Pancreas (tissue), 10 donors: ENCODE measurements at regions not wholly inside any gene's neighbourhood (a gene's known extent, or its start where the extent isn't known, plus 50 kb on each side); places are given as distances from the start of the nearest gene placed in this dataset.

Experiments used
- ATAC-seq, 4 donors: fragments of 200-7000 bp; cut with Tn5 transposase; one replicate each; pipeline versions ENCODE4 v1.8.0 to v1.9.1; 2020; ENCODE audit warnings: mild to moderate bottlenecking in 4 of 4, moderate library complexity in 4 of 4
- DNase-seq, 6 donors: peaks; one replicate each; pipeline ENCODE4 v3.0.0-alpha.2; 2020
- FAIRE-seq: peaks from 2 replicates; lab custom pipeline; 2012; peaks lifted over from hg19 to GRCh38; lab: Jason Lieb, UNC
- H3K27ac ChIP-seq, 4 donors: fragments of 200-600 bp; sonication (generic); 1 replicate in 3 of 4; 2 replicates in 1 of 4; pipeline versions ENCODE4 v1.5.0 to v1.8.0; 2020
- H3K27me3 ChIP-seq, 4 donors: fragments of 200-600 bp; one replicate each; pipeline ENCODE4 v1.8.0; 2021
- H3K36me3 ChIP-seq, 3 donors: fragments of 200-600 bp; sonication (generic) in 1 of 3; one replicate each; pipeline versions ENCODE4 v1.5.0 to v1.8.0; 2020 to 2021
- H3K4me1 ChIP-seq, 3 donors: fragments of 200-600 bp; one replicate each; pipeline ENCODE4 v1.8.0; 2021
- H3K4me3 ChIP-seq, 4 donors: fragments of 200-600 bp; sonication (generic) in 2 of 4; one replicate each; pipeline versions ENCODE4 v1.5.0 to v1.8.0; 2020 to 2021
- H3K9me3 ChIP-seq, 4 donors: fragments of 200-600 bp; one replicate each; pipeline ENCODE4 v1.8.0; 2021
- CTCF ChIP-seq, 4 donors: fragments of 200-600 bp; sonication (generic) in 3 of 4; IDR thresholded peaks; one replicate each; pipeline versions ENCODE4 v1.5.0 to v1.8.0; 2021; ENCODE audit warnings: antibody characterized with exemption in 4 of 4
- WGBS, 2 donors: extraction: QIAGEN DNeasy Blood & Tissue Kit; methylation state at CpG; one replicate each; pipeline ENCODE4 v1.1.7; 2013; 5-methylcytosine and 5-hydroxymethylcytosine counted together
- intact Hi-C, 3 donors: fragments of 100-400 bp; cut with DNase I; formaldehyde crosslinking; loops; one replicate each; pipeline versions ENCODE4 v1.11.1 to v1.14.2; 2022
- donor health status: healthy with polysubstance abuse.
- donor health status: DM: no; HTN: no; CAD: no; lungs with moderate emphysema.
- donor health status: DM: no; HTN: no; CAD: no.
- donor health status: control.
- donor health status: control.
- donor health status: Bipolar disorder and iron deficiency.
- donor health status: DM: yes; HTN: yes; CAD: no.
- donor health status: DM: no; HTN: no; CAD: no.
- donor health status: DM: no; HTN: no; CAD: no.
- donor health status: DM: yes; HTN: yes; CAD: no.

- H3K27ac ChIP-seq, result no peak overlapping the region
- FAIRE-seq, result no peak
- no peaks in the 10 kb centered on the region for H3K36me3 ChIP-seq
- intact Hi-C loops, result no loop called here
- DNase-seq, result no peak
- no peak overlapping the region for H3K4me3 ChIP-seq
- TF ChIP-seq CTCF (IDR thresholded peaks at IDR 0.05), result no peak
- H3K9me3 ChIP-seq, result no peaks in the 10 kb centered on the region
- H3K27me3 ChIP-seq, result no peaks in the 10 kb centered on the region
- peak in 2 of 4 donors; percentile 48 to 53 for ATAC-seq
- H3K4me1 ChIP-seq, result peaks cover 0 to 12% (median 10%) of the 10 kb centered on the region in 3 donors
Observed at GRCh38 chr6:126530775-126531174, 190.9 kb downstream of the CENPW start.

- intact Hi-C loops, result no loop called here
- no peaks in the 10 kb centered on the region for H3K27me3 ChIP-seq
- ATAC-seq, result peak; percentile 40 to 73 (median 51)
- no peak overlapping the region for H3K27ac ChIP-seq
- FAIRE-seq, result no peak
- no peak for DNase-seq
- no peak overlapping the region for H3K4me3 ChIP-seq
- peaks cover 0 to 12% (median 10%) of the 10 kb centered on the region in 3 donors for H3K4me1 ChIP-seq
- H3K36me3 ChIP-seq, result no peaks in the 10 kb centered on the region
- no peaks in the 10 kb centered on the region for H3K9me3 ChIP-seq
- no peak for TF ChIP-seq CTCF (IDR thresholded peaks at IDR 0.05)
Observed at GRCh38 chr6:126531286-126531685, 191.4 kb downstream of the CENPW start.

- H3K9me3 ChIP-seq, result no peaks in the 10 kb centered on the region
- H3K27ac ChIP-seq, result no peak overlapping the region
- no peaks in the 10 kb centered on the region for H3K27me3 ChIP-seq
- DNase-seq (no peak), FAIRE-seq (no peak), ATAC-seq (peak in 2 of 4 donors; percentile 29 to 49)
- H3K36me3 ChIP-seq, result no peaks in the 10 kb centered on the region
- intact Hi-C loops, result no loop called here
- H3K4me3 ChIP-seq, result no peak overlapping the region
- H3K4me1 ChIP-seq, result peaks cover 0 to 12% (median 10%) of the 10 kb centered on the region in 3 donors
- 42 to 53% methylated on average over 1 of the region's 1 CpG for WGBS, 2 donors
- TF ChIP-seq CTCF (IDR thresholded peaks at IDR 0.05), result no peak
Observed at GRCh38 chr6:126531840-126532239, 191.9 kb downstream of the CENPW start.

- no peak for ATAC-seq
- H3K27me3 ChIP-seq, result no peaks in the 10 kb centered on the region
- 67 to 74% methylated on average over 2 of the region's 2 CpGs for WGBS, 2 donors
- H3K36me3 ChIP-seq, result no peaks in the 10 kb centered on the region
- H3K4me1 ChIP-seq, result peaks cover 0 to 12% (median 10%) of the 10 kb centered on the region in 3 donors
- no peaks in the 10 kb centered on the region for H3K9me3 ChIP-seq
- TF ChIP-seq CTCF (IDR thresholded peaks at IDR 0.05), result no peak
- no peak for DNase-seq
- H3K27ac ChIP-seq, result no peak overlapping the region
- H3K4me3 ChIP-seq, result no peak overlapping the region
- intact Hi-C loops, result no loop called here
- FAIRE-seq, result no peak
Observed at GRCh38 chr6:126534401-126534800, 194.5 kb downstream of the CENPW start.

- H3K27me3 ChIP-seq, result no peaks in the 10 kb centered on the region
- no peak for TF ChIP-seq CTCF (IDR thresholded peaks at IDR 0.05)
- no peaks in the 10 kb centered on the region for H3K9me3 ChIP-seq
- no peak overlapping the region for H3K27ac ChIP-seq
- FAIRE-seq, result no peak
- no peak for DNase-seq
- intact Hi-C loops, result no loop called here
- 68 to 76% methylated on average over 3 of the region's 3 CpGs for WGBS, 2 donors
- H3K4me1 ChIP-seq, result peaks cover 0 to 12% (median 10%) of the 10 kb centered on the region in 3 donors
- ATAC-seq, result no peak
- H3K4me3 ChIP-seq, result no peak overlapping the region
- H3K36me3 ChIP-seq, result no peaks in the 10 kb centered on the region
Observed at GRCh38 chr6:126535138-126535537, 195.2 kb downstream of the CENPW start.
